ENCODE measurements at regions not wholly inside any gene's neighbourhood (a gene's known extent, or its start where the extent isn't known, plus 50 kb on each side); places are given as distances from the start of the nearest gene placed in this dataset.
"Not testable (repeated sequence)": the region's sequence is repeated elsewhere in the genome, so short reads cannot be mapped to it uniquely, and the experiment has no call there.

DNA sequence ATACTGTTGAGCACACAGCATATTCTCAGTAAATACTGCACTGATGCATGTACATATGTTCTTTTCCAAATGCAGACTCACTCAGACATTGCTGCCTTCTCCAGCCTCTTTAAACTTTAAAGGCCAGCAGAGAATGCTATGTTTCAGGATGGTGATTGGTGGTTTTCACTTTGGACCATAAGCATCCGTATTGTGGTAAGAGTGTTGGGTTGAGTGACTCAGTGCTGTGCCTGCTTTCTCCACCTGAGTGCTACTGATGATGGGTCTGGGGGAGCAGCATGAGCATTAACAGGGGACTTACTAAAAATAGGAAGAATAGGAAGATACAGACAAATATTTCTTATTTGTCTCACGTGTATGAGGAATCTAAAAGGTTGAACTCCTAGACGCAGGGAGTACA lies 56.3 kb upstream of the ZNF92 start:
- no peak for DNase-seq

GRCh38 chr7:65310761-65311160 lies 62.9 kb upstream of the ZNF92 start:
- no peak for DNase-seq

GRCh38 chr7:65308300-65308678 lies 65.4 kb upstream of the ZNF92 start:
- DNase-seq, result no peak

DNA sequence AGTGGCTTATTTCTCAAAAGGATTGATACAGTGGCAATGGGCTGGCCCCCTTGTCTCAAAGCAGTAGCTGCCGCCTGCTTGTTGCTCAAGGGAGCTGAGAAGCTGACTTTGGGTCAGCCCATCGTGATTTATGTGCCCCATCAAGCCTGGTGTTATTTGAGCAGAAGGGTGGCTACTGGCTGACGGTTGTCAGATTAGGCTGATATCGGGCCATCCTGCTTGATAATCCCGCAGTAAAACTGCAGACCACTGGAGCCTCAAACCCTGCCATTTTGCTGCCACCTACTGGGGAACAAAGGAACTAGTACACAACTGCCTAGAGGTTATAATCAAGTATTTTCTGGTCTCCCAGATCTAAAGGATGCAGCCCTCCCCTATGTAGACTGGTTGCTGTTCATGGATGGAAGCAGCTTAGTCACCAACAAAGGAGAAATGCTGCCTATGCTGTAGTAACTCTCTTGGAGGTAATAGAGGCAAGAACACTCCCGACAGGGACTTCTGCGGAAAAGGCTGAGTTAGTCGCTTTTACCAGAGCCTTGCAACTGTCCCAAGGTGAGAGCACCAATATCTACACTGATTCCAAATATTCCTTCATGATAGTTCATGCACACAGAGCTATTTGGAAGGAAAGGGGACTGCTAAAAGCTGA lies 65.9 kb upstream of the ZNF92 start:
- peak; percentile 75 for DNase-seq

GRCh38 chr7:65304175-65304574 lies 69.5 kb upstream of the ZNF92 start:
- DNase-seq, result no peak

- DNase-seq, result no peak
Measured at GRCh38 chr7:65302883-65303282, 70.8 kb upstream of the ZNF92 start.

GRCh38 chr7:65301007-65301406 lies 72.6 kb upstream of the ZNF92 start:
- no peak for DNase-seq

DNA sequence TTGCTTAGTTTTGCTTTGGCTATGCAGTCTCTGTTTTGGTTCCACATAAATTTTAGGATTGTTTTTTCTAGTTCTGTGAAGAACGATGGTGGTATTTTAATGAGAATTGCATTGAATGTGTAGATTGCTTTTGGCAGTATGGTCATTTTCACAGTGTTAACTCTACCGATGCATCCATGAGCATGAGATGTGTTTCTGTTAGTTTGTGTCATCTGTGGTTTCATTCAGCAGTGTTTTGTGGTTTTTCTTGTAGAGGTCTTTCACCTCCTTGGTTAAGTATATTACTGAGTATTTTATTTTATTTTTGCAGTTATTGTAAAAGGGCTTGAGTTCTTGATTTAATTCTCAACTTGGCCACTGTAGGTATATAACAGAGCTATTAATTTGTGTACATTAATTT lies 78.2 kb upstream of the ZNF92 start:
- DNase-seq, result no peak

GRCh38 chr7:65290340-65290739 lies 83.3 kb upstream of the ZNF92 start:
- DNase-seq, result not testable (repeated sequence)

DNA sequence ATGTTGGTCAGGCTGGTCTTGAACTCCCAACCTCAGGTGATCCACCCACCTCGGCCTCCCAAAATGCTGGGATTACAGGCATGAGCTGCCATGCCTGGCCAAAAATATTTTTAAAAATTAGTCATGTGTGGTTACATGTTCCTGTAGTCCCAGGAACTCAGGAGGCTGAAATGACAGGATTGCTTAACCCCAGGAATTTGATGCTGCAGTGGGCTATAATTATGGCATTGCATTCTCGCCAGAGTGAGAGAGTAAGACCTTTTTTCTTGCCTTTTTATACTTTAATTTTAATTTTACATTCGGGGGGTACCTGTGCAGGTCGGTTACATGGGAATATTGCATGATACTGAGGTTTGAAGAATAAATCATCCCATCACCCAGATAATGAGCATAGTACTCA lies 86.6 kb upstream of the ZNF92 start:
- DNase-seq, result no peak

DNA sequence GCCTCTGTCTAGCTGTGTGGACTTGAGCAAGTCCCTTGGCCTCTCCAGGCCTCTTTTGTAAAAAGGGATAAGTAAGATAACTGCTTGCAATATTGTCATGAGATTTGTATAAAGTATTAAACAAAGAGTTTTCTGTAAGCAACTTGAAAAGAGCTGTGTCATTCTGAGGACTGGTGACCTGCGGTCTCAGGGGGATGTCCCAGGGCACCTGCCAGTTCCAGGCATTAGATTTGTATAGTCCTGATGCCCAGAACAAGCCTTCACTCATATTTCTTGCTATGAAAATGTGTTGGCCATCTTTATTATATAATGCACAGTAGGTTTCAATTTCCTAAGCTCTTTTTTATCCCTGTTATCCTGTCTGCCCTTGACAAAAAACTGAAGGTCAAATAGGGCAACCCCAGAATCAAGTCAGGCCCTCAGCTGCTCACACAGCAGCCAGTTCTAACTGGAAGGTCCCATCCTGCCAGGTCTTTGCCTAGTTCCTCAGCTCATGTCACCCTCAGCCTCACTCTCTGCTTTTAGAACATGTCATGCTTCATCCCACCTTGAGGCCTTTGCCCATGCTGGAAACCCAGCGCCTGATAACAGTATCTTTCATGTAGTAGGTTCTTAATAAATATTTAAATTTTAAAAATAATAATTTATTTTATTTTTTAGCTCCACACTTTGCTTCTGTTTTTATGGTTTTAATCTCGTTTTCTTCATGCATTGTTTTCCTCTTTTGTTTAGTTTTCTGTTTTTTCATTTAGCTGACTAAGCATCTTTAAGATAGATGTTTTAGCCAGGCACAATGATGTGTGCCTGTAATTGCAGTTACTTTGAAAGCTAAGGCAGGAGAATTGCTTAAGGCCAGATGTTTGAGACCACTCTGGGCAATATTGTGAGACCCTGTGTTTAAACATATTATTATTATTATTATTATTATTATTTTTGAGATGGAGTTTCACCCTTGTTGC lies 87.5 kb upstream of the ZNF92 start:
- DNase-seq, result no peak

DNA sequence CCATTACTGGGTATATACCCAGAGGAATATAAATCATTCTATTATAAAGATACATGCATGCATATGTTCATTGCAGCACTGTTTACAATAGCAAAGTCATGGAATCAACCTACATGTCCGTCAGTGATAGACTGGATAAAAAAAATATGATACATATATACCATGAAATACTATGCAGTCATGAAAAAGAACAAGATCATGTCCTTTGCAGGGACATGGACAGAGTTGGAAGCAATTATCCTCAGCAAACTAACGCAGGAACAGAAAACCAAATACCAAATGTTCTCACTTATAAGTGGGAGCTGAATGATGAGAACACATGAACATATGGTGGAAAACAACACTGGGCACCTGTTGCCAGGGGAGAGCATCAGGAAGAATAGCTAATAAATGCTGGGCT lies 88.4 kb upstream of the ZNF92 start:
- not testable (repeated sequence) for DNase-seq

- no peak for DNase-seq
Measured at GRCh38 chr7:65279795-65280194, 93.9 kb upstream of the ZNF92 start.

GRCh38 chr7:65276822-65277221 lies 96.8 kb upstream of the ZNF92 start:
- DNase-seq, result no peak

- not testable (repeated sequence) for DNase-seq
Measured at GRCh38 chr7:65271502-65271901, 102.2 kb upstream of the ZNF92 start.

- DNase-seq, result peak; percentile 25
Measured at GRCh38 chr7:65269150-65269856, 104.4 kb upstream of the ZNF92 start.

- no peak for DNase-seq
Measured at GRCh38 chr7:65268782-65269149, 104.9 kb upstream of the ZNF92 start.

- DNase-seq, result no peak
Measured at GRCh38 chr7:65265933-65266519, 107.6 kb upstream of the ZNF92 start.

DNA sequence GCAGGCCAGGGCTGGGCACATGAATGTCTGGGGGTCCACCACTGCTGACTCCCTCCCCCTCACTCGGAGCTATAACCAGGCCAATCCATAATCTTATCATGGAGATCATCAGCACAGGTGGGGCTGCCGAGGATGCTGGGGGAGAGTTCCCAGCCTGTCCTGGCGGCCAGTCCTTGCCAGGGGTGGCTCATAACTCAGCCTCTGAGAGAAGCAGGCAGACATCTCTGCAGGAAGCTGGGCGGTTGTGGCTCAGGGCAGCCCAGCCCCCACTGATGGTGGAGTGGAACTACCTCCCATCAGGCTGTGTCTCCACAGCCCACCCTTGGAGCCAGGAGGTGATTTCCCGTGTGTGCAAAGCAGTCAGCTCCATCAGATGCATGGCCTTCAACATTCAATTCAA lies 109.4 kb upstream of the ZNF92 start:
- DNase-seq, result no peak

GRCh38 chr7:65260673-65261072 lies 113.0 kb upstream of the ZNF92 start:
- not testable (repeated sequence) for DNase-seq

DNA sequence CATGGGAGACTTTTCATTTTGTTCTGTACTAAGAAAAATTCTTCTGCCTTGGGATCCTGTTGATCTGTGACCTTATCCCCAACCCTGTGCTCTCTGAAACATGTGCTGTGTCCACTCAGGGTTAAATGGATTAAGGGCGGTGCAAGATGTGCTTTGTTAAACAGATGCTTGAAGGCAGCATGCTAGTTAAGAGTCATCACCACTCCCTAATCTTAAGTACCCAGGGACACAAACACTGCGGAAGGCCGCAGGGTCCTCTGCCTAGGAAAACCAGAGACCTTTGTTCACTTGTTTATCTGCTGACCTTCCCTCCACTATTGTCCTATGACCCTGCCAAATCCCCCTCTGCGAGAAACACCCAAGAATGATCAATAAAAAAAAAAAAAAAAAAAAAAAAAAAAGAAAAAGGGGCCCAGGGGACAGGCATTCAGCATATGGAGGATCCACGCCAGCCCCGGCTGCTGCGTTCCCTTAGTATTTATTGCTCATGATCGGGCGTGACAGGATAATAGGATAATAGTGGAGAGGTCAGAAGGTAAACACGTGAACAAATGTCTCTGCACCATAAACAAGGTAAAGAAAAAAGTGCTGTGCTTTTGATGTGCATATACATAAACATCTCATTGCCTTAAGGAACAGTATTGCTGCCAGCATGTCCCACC lies 113.7 kb upstream of the ZNF92 start:
- DNase-seq, result not testable (repeated sequence)

DNA sequence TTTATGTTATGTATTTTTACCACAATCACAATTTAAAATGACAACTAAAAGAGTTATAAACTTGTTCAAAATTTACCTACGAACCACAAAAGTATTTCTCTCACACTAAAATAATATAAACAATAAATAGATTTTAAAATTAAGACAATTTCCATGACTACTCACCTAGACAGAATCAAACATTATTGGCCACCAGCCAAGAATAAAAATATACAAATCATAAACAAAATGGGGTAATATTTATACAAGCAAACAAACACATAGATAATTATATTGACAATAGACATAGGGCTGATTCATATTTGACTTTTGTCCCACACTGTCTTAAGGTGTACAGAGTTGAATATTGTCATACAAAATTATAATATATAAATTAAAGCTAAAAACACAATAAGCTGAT lies 119.6 kb upstream of the ZNF92 start:
- DNase-seq, result no peak

Data from hematopoietic multipotent progenitor cell treated with erythropoietin and hydrocortisone succinate and interleukin-3 and kit ligand, for 8 days (in vitro differentiated cells).